OCI-LY3 (cell line): ENCODE measurements at regions not wholly inside any gene's neighbourhood (a gene's known extent, or its start where the extent isn't known, plus 50 kb on each side); places are given as distances from the start of the nearest gene placed in this dataset.

Experiments
- H2AFZ ChIP-seq: fragments of 200-600, 300-600 bp; shearing (Covaris generic); 2 replicates; pipeline ENCODE4 v1.6.0; 2014; ENCODE audit warnings: antibody characterized with exemption, low read depth, low read length
- H3K27ac ChIP-seq: fragments of 200-600, 300-600 bp; sonication (generic); 2 replicates; pipeline ENCODE4 v1.5.1; 2014; ENCODE audit warnings: mild to moderate bottlenecking, low read length, moderate library complexity, mixed read lengths
- H3K27me3 ChIP-seq: fragments of 200-600, 300-600 bp; sonication (generic); 2 replicates; pipeline ENCODE4 v1.6.1; 2014; ENCODE audit warnings: low read depth, low read length, mixed read lengths
- H3K36me3 ChIP-seq: fragments of 200-600, 300-600 bp; sonication (generic); replicated peaks from 2 replicates; pipeline ENCODE3; 2014; ENCODE audit warnings: low read depth, low read length, mixed read lengths
- H3K4me1 ChIP-seq: fragments of 300-600, 200-600 bp; sonication (generic); 2 replicates; pipeline ENCODE4 v1.6.1; 2014; ENCODE audit warnings: low read length, mixed read lengths
- H3K4me2 ChIP-seq: fragments of 200-600, 300-600 bp; sonication (generic); 2 replicates; pipeline ENCODE4 v1.6.1; 2014; ENCODE audit warnings: low read length, mixed read lengths
- H3K4me3 ChIP-seq: fragments of 300-600, 200-600 bp; sonication (generic); 2 replicates; pipeline ENCODE4 v1.5.1; 2014; ENCODE audit warnings: antibody characterized with exemption, mild to moderate bottlenecking, low read length, moderate library complexity
- H3K79me2 ChIP-seq: fragments of 300-600, 200-600 bp; shearing (Covaris generic); 2 replicates; pipeline ENCODE4 v1.6.1; 2014; ENCODE audit warnings: mild to moderate bottlenecking, low read length, mixed read lengths
- H3K9ac ChIP-seq: fragments of 300-600, 200-600 bp; shearing (Covaris generic); 2 replicates; pipeline ENCODE4 v1.6.0; 2014; ENCODE audit warnings: mild to moderate bottlenecking, low read length, moderate library complexity
- H3K9me3 ChIP-seq: fragments of 200-600, 300-600 bp; shearing (Covaris generic); 2 replicates; pipeline ENCODE4 v1.6.1; 2014; ENCODE audit warnings: low read length, mixed read lengths; ENCODE audit not compliant: insufficient read depth
- H4K20me1 ChIP-seq: fragments of 200-600, 300-600 bp; sonication (generic); 2 replicates; pipeline ENCODE4 v1.6.1; 2016; ENCODE audit warnings: low read length, mixed read lengths; ENCODE audit not compliant: insufficient read depth
- CTCF ChIP-seq: fragments of 200-600, 300-600 bp; sonication (generic); IDR thresholded peaks from 2 replicates; pipeline ENCODE4 v1.5.1; 2014; ENCODE audit warnings: antibody characterized with exemption, low read length, low read depth
- EZH2phosphoT487 ChIP-seq: fragments of 200-600 bp; shearing (Covaris generic); IDR thresholded peaks from 2 replicates; pipeline ENCODE4 v1.6.1; 2018; ENCODE audit warnings: antibody characterized with exemption, mixed run types, low read depth

GRCh38 chr18:10063489-10063888, 149.7 kb downstream of the VAPA start:
- no peak overlapping the region for H3K27ac ChIP-seq
- H3K36me3 ChIP-seq = no peaks in the 10 kb centered on the region
- TF ChIP-seq EZH2phosphoT487 = no peak
- TF ChIP-seq CTCF = no peak
- no peaks in the 10 kb centered on the region for H3K4me1 ChIP-seq
- H3K9ac ChIP-seq = no peak overlapping the region
- no peak overlapping the region for H3K4me2 ChIP-seq
- H2AFZ ChIP-seq = no peak overlapping the region
- no peaks in the 10 kb centered on the region for H3K79me2 ChIP-seq
- no peaks in the 10 kb centered on the region for H3K9me3 ChIP-seq
- H4K20me1 ChIP-seq = no peaks in the 10 kb centered on the region
- no peak overlapping the region for H3K4me3 ChIP-seq
- 0 out of 2 replicates have a peak, but pooled peaks cover 3% of the 10 kb centered on the region for H3K27me3 ChIP-seq

- Histone ChIP-seq H3K36me3 (no peaks in the 10 kb centered on the region), H3K27ac (no peak overlapping the region)
- TF ChIP-seq EZH2phosphoT487 (no peak), CTCF (no peak)
Observed at GRCh38 chr18:10064267-10064666, 150.5 kb downstream of the VAPA start.

GRCh38 chr18:10065296-10065695, 151.5 kb downstream of the VAPA start:
- no peak overlapping the region for H3K4me2 ChIP-seq
- H3K27me3 ChIP-seq = no peaks in the 10 kb centered on the region
- no peaks in the 10 kb centered on the region for H3K4me1 ChIP-seq
- no peaks in the 10 kb centered on the region for H4K20me1 ChIP-seq
- no peak overlapping the region for H3K9ac ChIP-seq
- TF ChIP-seq CTCF (no peak), EZH2phosphoT487 (no peak)
- H3K79me2 ChIP-seq = no peaks in the 10 kb centered on the region
- no peaks in the 10 kb centered on the region for H3K36me3 ChIP-seq
- no peak overlapping the region for H2AFZ ChIP-seq
- no peak overlapping the region for H3K27ac ChIP-seq
- H3K9me3 ChIP-seq = no peaks in the 10 kb centered on the region
- H3K4me3 ChIP-seq = no peak overlapping the region

More at GRCh38 chr18:10064267-10064666, 150.5 kb downstream of the VAPA start:
- no peaks in the 10 kb centered on the region for H3K4me1 ChIP-seq
- no peak overlapping the region for H3K9ac ChIP-seq
- H3K4me2 ChIP-seq = no peak overlapping the region
- H3K4me3 ChIP-seq = no peak overlapping the region
- no peaks in the 10 kb centered on the region for H4K20me1 ChIP-seq
- no peak overlapping the region for H2AFZ ChIP-seq
- H3K9me3 ChIP-seq = no peaks in the 10 kb centered on the region
- H3K79me2 ChIP-seq = no peaks in the 10 kb centered on the region
- H3K27me3 ChIP-seq = no peaks in the 10 kb centered on the region

- H4K20me1 ChIP-seq = no peaks in the 10 kb centered on the region
- no peak overlapping the region for H3K27ac ChIP-seq
- H3K79me2 ChIP-seq = no peaks in the 10 kb centered on the region
- H3K36me3 ChIP-seq = no peaks in the 10 kb centered on the region
- H3K9ac ChIP-seq = no peak overlapping the region
- H3K4me3 ChIP-seq = no peak overlapping the region
- H3K27me3 ChIP-seq = 0 out of 2 replicates have a peak, but pooled peaks cover 3% of the 10 kb centered on the region
- H3K4me2 ChIP-seq = no peak overlapping the region
- no peaks in the 10 kb centered on the region for H3K4me1 ChIP-seq
- H2AFZ ChIP-seq = no peak overlapping the region
- H3K9me3 ChIP-seq = no peaks in the 10 kb centered on the region
- TF ChIP-seq CTCF = no peak
- TF ChIP-seq EZH2phosphoT487 = no peak
Observed at GRCh38 chr18:10067670-10068659, 154.1 kb downstream of the VAPA start.
